GM19043 (cell line): ENCODE measurements at regions not wholly inside any gene's neighbourhood (a gene's known extent, or its start where the extent isn't known, plus 50 kb on each side); places are given as distances from the start of the nearest gene placed in this dataset.

Experiments
- ATAC-seq: cut with Tn5 transposase; IDR thresholded peaks from one replicate; pipeline ENCODE4 v1.9.1; 2021; ENCODE audit warnings: low read depth; ENCODE audit not compliant: unreplicated experiment

GRCh38 chr4:125505621-125506020, 190.9 kb downstream of the FAT4 start:
- ATAC-seq: no peak

- ATAC-seq: no peak
Observed at GRCh38 chr4:125507141-125507540, 192.4 kb downstream of the FAT4 start.

GRCh38 chr4:125511715-125512114, 197.0 kb downstream of the FAT4 start:
- no peak for ATAC-seq

GRCh38 chr4:125515016-125515415, 200.3 kb downstream of the FAT4 start:
- ATAC-seq: no peak

DNA sequence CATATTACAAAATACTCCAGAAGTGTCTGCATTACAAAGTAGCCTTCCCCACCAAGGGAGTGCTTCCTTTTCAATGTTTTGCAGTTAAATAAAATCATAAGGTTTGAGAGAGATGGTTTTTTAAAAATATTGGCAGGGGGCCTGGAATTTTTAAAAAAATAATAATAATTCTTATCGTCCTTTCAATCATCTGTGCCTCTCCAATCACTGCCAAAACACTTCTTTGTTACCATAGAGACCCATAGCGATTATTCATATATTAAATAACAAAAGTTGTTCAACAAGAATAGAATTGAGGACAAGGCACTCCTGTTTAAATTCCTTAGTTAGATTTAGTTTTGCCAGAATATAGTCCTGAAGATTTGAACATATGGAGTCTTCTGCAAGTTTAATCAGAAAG, 203.1 kb downstream of the FAT4 start:
- no peak for ATAC-seq

DNA sequence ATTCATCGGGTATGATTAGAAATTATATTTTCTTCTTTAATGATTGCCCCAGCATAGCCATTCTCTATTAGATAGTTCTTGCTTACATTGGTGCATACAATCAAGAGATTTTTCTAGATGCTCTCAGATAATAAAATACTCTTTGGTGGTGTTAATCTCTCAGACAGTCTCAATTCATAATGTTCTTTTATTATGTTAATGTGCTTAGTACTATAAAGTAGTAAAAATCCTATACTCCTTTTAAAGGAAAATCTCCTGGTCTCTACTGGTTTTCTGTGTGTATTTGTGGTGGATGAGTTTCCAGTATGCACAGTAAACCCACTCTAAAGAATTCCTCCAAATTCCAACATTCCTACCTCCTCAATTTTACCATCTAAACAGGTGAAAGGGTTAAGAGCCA, 203.5 kb downstream of the FAT4 start:
- no peak for ATAC-seq

DNA sequence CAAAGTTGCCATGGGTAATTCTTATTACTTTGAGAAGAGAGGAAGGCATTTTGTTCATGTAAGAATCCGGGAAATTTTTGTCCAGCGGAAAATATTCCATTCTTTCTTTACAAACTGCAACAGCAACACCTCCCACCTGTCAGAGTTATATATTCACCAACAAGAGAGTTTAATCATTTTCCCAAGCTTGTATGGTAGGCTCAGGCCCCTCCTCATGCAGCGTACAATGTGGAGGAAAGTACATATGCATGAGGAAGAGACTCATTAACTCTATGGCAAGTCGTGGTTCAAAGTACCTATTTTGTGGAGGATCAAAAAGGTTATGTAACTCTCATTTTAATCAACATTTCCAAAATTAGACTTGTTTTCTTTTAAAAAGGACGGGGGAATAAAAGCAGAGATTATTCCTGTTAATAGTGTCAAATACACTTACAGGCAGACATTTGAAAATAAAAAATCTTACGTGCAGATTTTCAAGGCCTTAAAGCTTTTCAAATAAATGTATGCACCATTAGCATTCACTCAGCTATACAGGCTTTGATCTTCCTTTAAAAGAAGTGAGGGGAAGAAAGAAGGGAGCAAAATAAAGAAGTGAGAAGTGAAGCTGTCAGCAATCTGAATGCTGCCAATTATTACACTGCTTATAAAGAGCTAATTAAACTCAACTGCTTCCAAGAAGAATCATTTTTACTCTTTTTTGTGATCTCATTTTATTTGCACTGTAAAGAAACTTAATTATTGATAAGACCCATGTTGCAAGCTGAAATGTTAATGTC, 204.8 kb downstream of the FAT4 start:
- no peak for ATAC-seq

- no peak for ATAC-seq
Observed at GRCh38 chr4:125520258-125520990, 205.7 kb downstream of the FAT4 start.

DNA sequence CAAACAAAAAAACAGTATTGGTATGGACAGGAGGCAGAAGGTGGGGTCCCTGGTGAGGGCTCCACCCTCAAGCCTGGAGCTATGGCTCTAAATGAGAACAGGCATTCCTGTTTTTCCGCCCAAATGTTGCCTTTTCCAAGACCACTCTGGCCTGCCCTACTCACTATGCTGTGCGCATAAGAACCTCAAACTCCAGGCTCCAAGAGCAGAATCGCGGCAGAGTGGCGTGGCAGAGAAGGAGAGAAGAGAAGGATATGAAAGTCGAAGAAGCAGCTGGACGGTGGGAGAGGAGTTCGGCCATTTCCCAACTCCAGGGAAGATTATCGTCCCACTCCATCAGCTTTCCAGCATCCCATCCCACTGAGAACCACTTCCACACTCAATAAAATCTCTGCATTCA, 207.8 kb downstream of the FAT4 start:
- no peak for ATAC-seq

GRCh38 chr4:125522992-125523391, 208.2 kb downstream of the FAT4 start:
- no peak for ATAC-seq

GRCh38 chr4:125526420-125526819, 211.7 kb downstream of the FAT4 start:
- ATAC-seq: no peak

DNA sequence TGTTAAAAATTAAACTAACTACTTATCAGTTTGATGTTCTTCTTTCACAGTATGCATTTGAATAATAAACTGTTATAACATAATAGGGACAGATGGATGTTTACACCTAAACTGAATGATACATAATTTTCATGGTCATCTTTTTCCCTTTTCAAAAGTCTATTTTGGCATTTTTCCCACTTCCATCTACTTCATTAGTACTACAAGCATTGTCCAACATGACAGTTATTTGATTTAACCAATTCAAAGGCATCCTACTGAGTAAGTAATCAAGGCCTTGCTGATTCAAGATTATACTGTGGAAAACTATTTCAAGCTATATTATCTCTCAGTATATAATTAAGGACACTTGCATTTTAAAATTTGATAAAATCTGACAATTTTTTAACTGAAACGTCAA, 212.9 kb downstream of the FAT4 start:
- ATAC-seq: no peak

DNA sequence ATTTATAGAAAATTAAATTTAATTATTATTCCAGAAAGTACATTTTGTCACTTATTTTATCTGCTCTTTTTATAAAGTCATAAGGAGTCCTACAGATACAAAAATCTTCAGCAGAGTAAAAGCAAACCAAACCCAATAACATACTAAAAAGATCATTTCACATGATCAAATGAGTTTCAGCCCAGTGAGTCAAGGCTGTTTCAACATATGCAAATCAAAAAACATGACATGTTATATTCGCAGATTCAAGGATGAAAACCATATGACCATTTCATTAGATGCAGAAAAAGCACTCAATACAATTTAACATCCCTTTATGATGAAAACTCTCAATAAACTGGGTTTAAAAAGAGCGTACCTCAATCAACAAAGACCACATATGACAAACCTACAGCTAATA, 214.3 kb downstream of the FAT4 start:
- no peak for ATAC-seq

GRCh38 chr4:125538670-125539069, 223.9 kb downstream of the FAT4 start:
- ATAC-seq: no peak

DNA sequence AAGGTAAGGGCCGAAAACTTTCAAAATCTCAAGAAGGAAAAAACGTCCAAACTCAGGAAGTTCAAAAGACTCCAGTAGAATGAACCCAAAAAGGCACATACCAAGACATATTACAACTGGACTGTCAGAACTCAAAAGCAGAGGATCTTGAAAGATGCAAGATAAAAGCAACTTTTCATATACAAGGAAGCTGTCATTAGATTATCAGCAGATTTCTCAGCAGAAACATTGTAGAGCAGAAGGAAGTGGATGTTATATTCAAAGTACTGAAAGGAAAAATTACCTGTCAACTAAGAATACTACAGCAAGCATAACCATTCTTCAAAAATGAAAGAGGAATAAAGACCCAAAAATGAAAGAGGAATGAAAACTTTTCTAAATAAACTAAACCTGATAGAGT, 224.9 kb downstream of the FAT4 start:
- no peak for ATAC-seq

DNA sequence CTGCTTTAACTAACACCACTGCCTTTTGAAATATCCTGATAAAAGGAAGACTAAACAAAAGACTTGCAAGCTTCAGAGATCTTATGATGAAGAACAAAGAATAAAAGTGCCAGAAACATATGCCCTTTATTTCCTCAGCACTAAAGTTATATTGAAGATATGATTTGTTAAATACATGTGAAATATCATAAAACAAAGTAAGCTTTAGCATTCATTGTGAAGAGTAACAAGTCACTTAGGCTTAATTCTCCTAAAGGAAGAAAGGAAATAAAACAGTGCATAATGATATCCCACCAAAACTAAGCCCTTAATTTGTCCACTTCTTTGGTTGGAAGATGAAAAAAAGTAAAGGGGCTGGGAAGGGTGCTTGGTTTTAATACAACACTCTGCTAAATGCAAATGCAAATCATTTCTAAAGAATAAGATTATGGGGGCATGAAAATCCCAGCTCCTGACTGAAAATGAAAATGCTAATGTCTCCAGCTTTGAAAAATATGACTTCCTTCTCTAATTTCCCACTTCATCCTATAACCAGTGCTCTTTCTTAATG, 227.2 kb downstream of the FAT4 start:
- no peak for ATAC-seq

GRCh38 chr4:125546272-125546671, 231.5 kb downstream of the FAT4 start:
- ATAC-seq: no peak

- ATAC-seq: no peak
Observed at GRCh38 chr4:125547836-125548235, 233.1 kb downstream of the FAT4 start.

GRCh38 chr4:125550769-125551168, 236.0 kb downstream of the FAT4 start:
- no peak for ATAC-seq

GRCh38 chr4:125551466-125551865, 236.7 kb downstream of the FAT4 start:
- no peak for ATAC-seq

GRCh38 chr4:125551967-125552366, 237.2 kb downstream of the FAT4 start:
- no peak for ATAC-seq

DNA sequence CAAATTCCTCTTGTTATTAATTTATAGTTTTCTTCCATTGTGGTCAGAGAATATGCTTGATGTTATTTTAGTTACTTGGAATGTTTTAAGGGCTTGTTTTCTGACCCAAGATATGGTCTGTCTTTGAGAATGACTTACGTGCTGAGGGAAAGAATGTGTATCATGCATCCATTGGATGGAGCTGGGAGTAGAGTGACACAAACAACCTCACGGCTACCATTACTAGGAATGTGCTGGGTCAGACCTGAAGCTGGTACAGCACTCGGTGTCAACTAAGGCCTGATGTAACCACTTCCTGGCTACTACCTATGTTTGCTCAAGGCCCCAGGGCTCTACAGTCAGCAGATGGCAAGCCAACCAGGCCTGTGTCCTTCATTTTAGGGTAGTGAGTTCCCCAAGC, 257.8 kb downstream of the FAT4 start:
- ATAC-seq: no peak
